Central memory CD8-positive, alpha-beta T cell (primary cell): ENCODE measurements at regions not wholly inside any gene's neighbourhood (a gene's known extent, or its start where the extent isn't known, plus 50 kb on each side); places are given as distances from the start of the nearest gene placed in this dataset.
"Not testable (repeated sequence)": the region's sequence is repeated elsewhere in the genome, so short reads cannot be mapped to it uniquely, and the experiment has no call there.

ENCODE experiments used
- ATAC-seq: fragments of 150-1000 bp; cut with Tn5 transposase; replicated peaks from 2 replicates; pipeline ENCODE4 v1.10.0; 2022; ENCODE audit warnings: mild to moderate bottlenecking, moderate FRiP score, moderate number of reproducible peaks; ENCODE audit not compliant: poor library complexity, severe bottlenecking; ENCODE audit errors: extremely low read depth
- DNase-seq, 2 donors: peaks; one replicate each; pipeline ENCODE4 v3.0.0; 2021; ENCODE audit warnings: low spot score in 2 of 2
- H3K27ac Mint-ChIP-seq: one replicate; pipeline ENCODE4 v1.8.0; 2022; ENCODE audit warnings: low read depth, mild to moderate bottlenecking, moderate library complexity, mixed read lengths
- H3K27me3 Mint-ChIP-seq: one replicate; pipeline ENCODE4 v1.8.0; 2022; ENCODE audit warnings: mixed read lengths
- H3K36me3 Mint-ChIP-seq: one replicate; pipeline ENCODE4 v1.8.0; 2022; ENCODE audit warnings: mild to moderate bottlenecking, moderate library complexity, mixed read lengths; ENCODE audit not compliant: insufficient read depth
- H3K4me1 Mint-ChIP-seq: one replicate; pipeline ENCODE4 v1.8.0; 2022; ENCODE audit warnings: mixed read lengths
- H3K4me3 Mint-ChIP-seq: one replicate; pipeline ENCODE4 v1.8.0; 2022; ENCODE audit warnings: mild to moderate bottlenecking, moderate library complexity, mixed read lengths
- H3K9me3 Mint-ChIP-seq: one replicate; pipeline ENCODE4 v1.8.0; 2022; ENCODE audit warnings: mixed read lengths

DNA sequence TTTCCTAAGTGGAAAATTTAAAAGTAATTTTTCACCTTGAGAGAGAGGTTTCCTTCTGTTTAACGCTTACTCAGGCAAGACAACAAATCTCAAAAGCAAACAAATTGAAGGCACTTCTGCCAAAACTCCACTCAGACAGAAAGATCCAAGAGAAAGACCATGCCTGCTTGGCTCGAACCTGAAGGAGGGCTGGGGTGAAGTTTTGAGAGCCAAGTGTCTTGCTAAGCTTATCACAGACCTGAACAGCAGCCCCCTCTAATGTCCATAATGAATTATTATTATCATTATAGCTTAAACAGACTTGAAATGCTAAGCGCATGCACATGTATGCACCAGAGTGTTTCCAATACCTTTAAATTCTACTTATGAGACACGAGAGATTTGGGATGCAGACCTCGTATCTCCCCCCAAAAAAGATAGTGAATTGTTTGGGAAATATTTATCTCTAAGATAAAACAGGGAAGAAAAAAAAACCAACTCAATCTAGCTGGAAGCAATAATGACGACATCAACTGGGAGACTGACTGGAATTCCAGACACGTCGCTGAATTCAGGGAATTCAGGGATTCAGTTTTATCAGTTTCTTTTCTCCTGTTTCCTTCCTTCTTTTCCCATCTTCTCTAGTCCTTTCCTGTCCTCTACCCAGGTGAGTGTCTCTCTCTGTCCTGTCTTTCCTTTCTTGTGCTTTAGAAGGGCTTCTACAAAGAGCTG is 473.2 kb downstream of the RBFOX1 start:
- ATAC-seq (no peak), DNase-seq (no peak)
- H3K27me3 Mint-ChIP-seq, result no peaks in the 10 kb centered on the region
- no peaks in the 10 kb centered on the region for H3K4me1 Mint-ChIP-seq
- peaks cover 8% of the 10 kb centered on the region for H3K9me3 Mint-ChIP-seq
- no peak overlapping the region for H3K4me3 Mint-ChIP-seq
- no peak overlapping the region for H3K27ac Mint-ChIP-seq
- H3K36me3 Mint-ChIP-seq, result peaks cover 2% of the 10 kb centered on the region

DNA sequence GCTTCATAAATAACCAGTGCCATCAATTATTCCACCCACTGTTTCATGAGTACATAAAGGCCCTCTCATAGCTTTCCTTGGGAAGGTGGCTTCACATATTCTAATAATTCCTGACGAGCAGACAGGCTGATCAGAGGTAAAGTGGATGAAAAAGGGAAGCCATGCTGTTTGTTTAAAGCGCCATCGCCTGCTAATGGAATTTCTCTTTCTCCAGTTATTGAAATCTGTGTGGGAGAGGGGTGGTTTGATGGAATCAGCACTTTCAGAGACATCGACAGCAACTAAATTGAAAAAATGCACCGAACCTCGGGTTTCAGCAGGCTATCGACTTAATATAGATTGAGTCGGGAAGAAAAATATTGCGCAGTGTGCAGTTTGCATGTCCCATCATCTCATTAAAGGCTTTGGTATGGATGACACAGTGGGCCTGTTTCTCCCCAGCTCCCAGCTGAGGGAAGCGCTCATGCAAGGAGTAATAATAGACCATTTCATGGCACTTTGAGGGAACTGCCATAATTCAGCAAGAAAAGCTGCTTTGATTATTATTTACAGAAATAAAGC is 472.1 kb downstream of the RBFOX1 start:
- H3K4me1 Mint-ChIP-seq, result no peaks in the 10 kb centered on the region

DNA sequence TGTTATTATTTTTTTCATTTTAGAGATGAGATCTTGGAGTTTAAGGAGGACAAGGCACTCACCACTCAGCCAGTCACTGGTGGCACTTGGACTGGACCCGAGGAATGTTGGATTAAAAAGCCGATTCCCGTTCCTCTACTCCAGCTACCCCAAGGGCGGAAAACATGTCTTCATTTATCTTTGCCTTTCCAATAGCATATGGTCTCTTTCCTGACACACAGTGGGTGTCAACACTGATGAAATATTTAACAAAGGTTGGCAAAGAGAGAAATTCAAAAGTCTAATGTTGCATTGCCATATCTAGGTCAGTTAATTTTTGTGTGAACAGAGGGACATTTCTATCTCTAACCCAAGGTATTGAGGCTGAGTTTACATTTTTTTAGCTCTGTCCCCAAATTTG is 459.7 kb downstream of the RBFOX1 start:
- Mint-ChIP-seq H3K9me3 (peaks cover 8% of the 10 kb centered on the region), H3K27ac (no peak overlapping the region), H3K4me1 (no peaks in the 10 kb centered on the region), H3K27me3 (no peaks in the 10 kb centered on the region), H3K4me3 (no peak overlapping the region), H3K36me3 (no peaks in the 10 kb centered on the region)
- DNase-seq (no peak), ATAC-seq (no peak)

More for the DNA sequence above, 472.1 kb downstream of the RBFOX1 start:
- no peak for DNase-seq
- Mint-ChIP-seq H3K4me3 (no peak overlapping the region), H3K9me3 (peaks cover 16% of the 10 kb centered on the region), H3K27me3 (no peaks in the 10 kb centered on the region), H3K27ac (no peak overlapping the region), H3K36me3 (peaks cover 2% of the 10 kb centered on the region)
- no peak for ATAC-seq

DNA sequence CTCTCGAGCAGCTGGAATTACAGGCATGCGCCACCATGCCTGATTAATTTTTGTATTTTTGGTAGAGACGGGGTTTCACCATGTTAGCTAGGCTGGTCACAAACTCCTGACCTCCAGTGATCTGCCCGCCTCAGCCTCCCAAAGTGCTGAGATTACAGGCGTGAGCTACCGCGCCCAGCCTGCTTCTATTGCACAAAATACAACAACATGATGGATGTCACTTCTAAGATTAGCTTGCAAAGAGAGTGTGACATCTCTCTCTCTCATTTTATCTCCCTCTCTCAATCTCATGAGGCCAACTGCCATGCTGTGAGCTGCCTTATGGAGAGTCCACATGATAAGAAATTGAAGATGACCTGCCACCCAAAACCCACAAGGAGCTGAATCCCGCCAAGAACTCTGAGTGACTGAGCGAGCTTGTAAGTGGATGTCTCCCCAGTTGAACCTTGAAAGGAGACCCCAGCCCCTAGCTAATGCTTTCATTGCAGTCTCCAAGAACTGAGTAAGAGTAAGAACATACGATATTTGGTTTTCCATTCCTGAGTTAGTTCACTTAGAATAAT is 458.5 kb downstream of the RBFOX1 start:
- Mint-ChIP-seq H3K9me3 (peaks cover 8% of the 10 kb centered on the region), H3K36me3 (no peaks in the 10 kb centered on the region)
- no peak for DNase-seq

DNA sequence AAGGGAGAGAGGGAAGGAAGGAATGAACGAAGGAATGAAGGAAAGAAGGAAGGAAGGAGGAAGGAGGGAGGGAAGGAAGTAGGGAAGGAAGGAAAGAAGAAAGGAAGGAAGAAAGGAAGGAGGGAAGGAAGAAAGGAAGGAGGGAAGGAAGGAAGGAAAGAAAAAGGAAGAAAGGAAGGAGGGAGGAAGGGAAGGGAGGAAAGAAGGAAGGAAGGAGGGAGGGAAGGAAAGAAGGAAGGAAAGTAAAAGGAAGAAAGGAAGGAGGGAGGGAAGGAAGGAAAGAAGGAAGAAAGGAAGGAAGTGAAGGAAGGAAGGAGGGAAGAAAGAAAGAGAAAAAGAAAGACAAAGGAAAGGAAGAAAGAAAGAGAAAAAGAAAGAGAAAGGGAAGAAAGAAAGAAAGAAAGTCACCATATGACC is 442.4 kb downstream of the RBFOX1 start:
- no peaks in the 10 kb centered on the region for H3K36me3 Mint-ChIP-seq
- no peaks in the 10 kb centered on the region for H3K4me1 Mint-ChIP-seq
- DNase-seq, result no peak
- no peaks in the 10 kb centered on the region for H3K27me3 Mint-ChIP-seq
- no peak overlapping the region for H3K4me3 Mint-ChIP-seq
- no peak overlapping the region for H3K27ac Mint-ChIP-seq
- H3K9me3 Mint-ChIP-seq, result peaks cover 28% of the 10 kb centered on the region
- no peak for ATAC-seq

More for the DNA sequence above, 458.5 kb downstream of the RBFOX1 start:
- H3K27me3 Mint-ChIP-seq, result no peaks in the 10 kb centered on the region
- H3K4me1 Mint-ChIP-seq, result no peaks in the 10 kb centered on the region
- no peak overlapping the region for H3K4me3 Mint-ChIP-seq
- H3K27ac Mint-ChIP-seq, result no peak overlapping the region
- ATAC-seq, result no peak

DNA sequence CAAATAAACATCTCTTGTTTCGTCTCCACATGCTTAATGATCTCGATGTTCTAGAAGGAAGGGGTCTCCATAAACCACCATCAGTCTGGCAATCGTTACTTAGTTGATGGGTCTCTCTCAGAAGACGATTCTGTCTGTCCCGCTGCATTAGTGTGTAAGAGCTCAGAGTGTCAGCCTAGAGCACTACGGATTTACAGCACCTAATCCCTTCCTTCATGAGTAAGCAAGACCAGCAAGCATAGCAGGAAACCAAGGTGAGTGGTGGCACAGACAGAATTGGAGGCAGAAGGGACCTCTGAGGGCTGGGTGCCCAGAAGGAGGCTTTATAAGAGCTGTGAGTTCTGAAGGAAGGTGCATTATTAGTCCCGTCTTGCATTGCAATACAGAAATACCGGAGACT is 440.1 kb downstream of the RBFOX1 start:
- ATAC-seq (no peak), DNase-seq (no peak)
- no peaks in the 10 kb centered on the region for H3K36me3 Mint-ChIP-seq
- H3K27ac Mint-ChIP-seq, result no peak overlapping the region
- H3K4me1 Mint-ChIP-seq, result no peaks in the 10 kb centered on the region
- H3K27me3 Mint-ChIP-seq, result no peaks in the 10 kb centered on the region
- no peak overlapping the region for H3K4me3 Mint-ChIP-seq
- H3K9me3 Mint-ChIP-seq, result peaks cover 27% of the 10 kb centered on the region

DNA sequence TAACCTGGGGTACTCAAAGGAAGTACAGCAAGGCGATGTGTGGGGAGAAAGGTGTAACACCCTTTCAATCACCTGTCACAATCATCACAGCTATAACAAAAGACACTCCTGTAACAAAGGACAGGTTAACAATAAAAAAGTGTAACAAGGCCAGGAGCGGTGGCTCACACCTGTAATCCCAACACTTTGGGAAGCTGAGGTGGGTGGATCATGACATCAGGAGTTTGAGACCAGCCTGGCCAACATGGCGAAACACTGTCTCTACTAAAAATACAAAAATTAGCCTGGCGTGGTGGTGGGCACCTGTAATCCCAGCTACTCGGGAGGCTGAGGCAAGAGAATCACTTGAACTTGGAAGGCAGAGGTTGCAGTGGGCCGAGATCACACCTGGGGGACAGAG is 436.4 kb downstream of the RBFOX1 start:
- not testable (repeated sequence) for H3K27me3 Mint-ChIP-seq, DNase-seq, H3K27ac Mint-ChIP-seq, H3K36me3 Mint-ChIP-seq, ATAC-seq, H3K4me3 Mint-ChIP-seq, H3K4me1 Mint-ChIP-seq
- H3K9me3 Mint-ChIP-seq, result peaks cover 30% of the 10 kb centered on the region

DNA sequence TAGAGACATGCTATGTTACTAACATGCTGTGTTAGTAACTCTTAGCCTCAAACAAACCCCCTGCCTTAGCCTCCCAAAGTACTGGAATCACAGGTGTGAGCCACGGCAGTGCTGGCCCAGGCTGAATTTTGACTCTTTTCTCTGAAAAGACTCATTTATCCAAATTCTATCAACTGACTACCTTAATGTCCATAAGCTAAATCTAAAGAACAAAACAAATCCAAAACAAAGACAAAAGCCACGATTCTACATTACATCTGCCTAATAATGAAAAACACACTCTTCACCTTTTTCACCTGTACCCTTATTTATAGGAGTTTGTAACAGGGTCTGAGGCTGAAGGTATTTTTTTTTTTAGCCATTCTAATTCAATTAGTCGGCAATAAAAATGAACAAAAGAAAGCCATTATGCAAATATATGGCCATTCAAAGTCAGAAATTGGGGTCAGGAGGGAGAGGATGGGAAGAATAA is 432.5 kb downstream of the RBFOX1 start:
- Mint-ChIP-seq H3K9me3 (peaks cover 20% of the 10 kb centered on the region), H3K4me3 (no peak overlapping the region), H3K27ac (no peak overlapping the region), H3K27me3 (no peaks in the 10 kb centered on the region), H3K36me3 (no peaks in the 10 kb centered on the region), H3K4me1 (no peaks in the 10 kb centered on the region)
- ATAC-seq (no peak), DNase-seq (no peak)

DNA sequence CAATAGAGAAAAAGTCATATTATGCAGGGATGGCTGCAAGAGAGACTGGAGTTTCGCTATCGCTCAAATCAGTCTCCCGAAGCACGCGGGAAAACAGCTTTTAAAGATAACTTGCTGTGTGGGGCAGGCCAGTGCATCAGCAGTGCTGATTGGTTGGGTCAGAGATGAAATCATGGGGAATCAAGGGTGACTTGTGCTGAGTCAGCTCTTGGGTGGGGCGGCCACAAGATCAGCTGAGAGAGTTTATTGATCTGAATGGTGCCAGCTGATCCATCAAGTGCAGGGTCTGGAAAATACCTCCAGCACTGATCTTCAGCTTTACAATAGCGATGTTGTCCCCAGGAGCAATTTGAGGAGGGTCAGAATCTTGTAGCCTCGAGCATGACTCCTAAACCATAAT is 430.5 kb downstream of the RBFOX1 start:
- H3K27me3 Mint-ChIP-seq, result no peaks in the 10 kb centered on the region
- no peak overlapping the region for H3K27ac Mint-ChIP-seq
- peaks cover 17% of the 10 kb centered on the region for H3K9me3 Mint-ChIP-seq
- DNase-seq (no peak), ATAC-seq (no peak)
- no peak overlapping the region for H3K4me3 Mint-ChIP-seq
- H3K4me1 Mint-ChIP-seq, result no peaks in the 10 kb centered on the region
- H3K36me3 Mint-ChIP-seq, result no peaks in the 10 kb centered on the region
